MM.1S (cell line): ENCODE measurements at regions not wholly inside any gene's neighbourhood (a gene's known extent, or its start where the extent isn't known, plus 50 kb on each side); places are given as distances from the start of the nearest gene placed in this dataset.

Experiments used
- EZH2 ChIP-seq: fragments of 300-600 bp; sonication (generic); optimal IDR thresholded peaks from 2 replicates; pipeline ENCODE3; 2017; ENCODE audit warnings: low read depth, mild to moderate bottlenecking, antibody characterized with exemption, low read length, mixed read lengths
- TF ChIP-seq, protein P1 (sequence below): fragments of 300-600 bp; sonication (generic); IDR thresholded peaks from 2 replicates; pipeline ENCODE4 v1.5.1; 2016; ENCODE audit warnings: antibody characterized with exemption, low read length, mixed read lengths

DNA sequence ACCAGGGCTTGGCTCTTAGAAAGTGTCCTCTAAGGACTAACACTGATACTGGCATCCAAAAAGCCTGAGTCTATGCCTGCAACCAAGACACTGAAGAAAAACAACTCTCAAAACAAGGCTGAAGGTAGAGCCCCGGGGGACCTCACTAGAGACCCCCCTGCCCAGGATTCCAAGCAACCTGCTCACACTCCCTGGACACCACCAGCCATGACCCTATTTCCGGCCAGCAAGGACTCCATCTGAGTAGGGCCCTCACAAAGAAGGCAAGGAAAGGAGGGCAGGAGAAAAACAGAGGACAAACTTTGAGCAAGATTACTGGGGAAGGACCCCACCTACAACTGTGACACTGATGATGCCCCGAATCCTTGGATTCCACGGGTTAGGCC is 343.1 kb downstream of the NPHP4 start:
- TF ChIP-seq, protein P1, sequence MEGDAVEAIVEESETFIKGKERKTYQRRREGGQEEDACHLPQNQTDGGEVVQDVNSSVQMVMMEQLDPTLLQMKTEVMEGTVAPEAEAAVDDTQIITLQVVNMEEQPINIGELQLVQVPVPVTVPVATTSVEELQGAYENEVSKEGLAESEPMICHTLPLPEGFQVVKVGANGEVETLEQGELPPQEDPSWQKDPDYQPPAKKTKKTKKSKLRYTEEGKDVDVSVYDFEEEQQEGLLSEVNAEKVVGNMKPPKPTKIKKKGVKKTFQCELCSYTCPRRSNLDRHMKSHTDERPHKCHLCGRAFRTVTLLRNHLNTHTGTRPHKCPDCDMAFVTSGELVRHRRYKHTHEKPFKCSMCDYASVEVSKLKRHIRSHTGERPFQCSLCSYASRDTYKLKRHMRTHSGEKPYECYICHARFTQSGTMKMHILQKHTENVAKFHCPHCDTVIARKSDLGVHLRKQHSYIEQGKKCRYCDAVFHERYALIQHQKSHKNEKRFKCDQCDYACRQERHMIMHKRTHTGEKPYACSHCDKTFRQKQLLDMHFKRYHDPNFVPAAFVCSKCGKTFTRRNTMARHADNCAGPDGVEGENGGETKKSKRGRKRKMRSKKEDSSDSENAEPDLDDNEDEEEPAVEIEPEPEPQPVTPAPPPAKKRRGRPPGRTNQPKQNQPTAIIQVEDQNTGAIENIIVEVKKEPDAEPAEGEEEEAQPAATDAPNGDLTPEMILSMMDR, result no peak
- no peak for TF ChIP-seq EZH2
